Esophagus (tissue), 2 donors: ENCODE measurements at regions not wholly inside any gene's neighbourhood (a gene's known extent, or its start where the extent isn't known, plus 50 kb on each side); places are given as distances from the start of the nearest gene placed in this dataset.

ENCODE experiments used
- H3K27ac ChIP-seq, 2 donors: one replicate each; pipeline ENCODE4 v1.5.1; 2013; ENCODE audit warnings: low read depth in 2 of 2, mild to moderate bottlenecking in 2 of 2, inconsistent platforms in 1 of 2, low read length in 1 of 2, moderate library complexity in 1 of 2
- H3K27me3 ChIP-seq, 2 donors: one replicate each; pipeline ENCODE4 v1.6.1; 2013; ENCODE audit warnings: low read length in 2 of 2, control low read depth in 1 of 2, mild to moderate bottlenecking in 1 of 2; ENCODE audit not compliant: insufficient read depth in 2 of 2, control insufficient read depth in 1 of 2
- H3K36me3 ChIP-seq, 2 donors: one replicate each; pipeline ENCODE4 v1.6.1; 2013; ENCODE audit warnings: low read length in 1 of 2; ENCODE audit not compliant: control insufficient read depth in 2 of 2, insufficient read depth in 2 of 2
- H3K4me1 ChIP-seq, 2 donors: one replicate each; pipeline ENCODE4 v1.6.1; 2013; ENCODE audit warnings: low read length in 1 of 2; ENCODE audit not compliant: control insufficient read depth in 2 of 2, insufficient read depth in 2 of 2
- H3K4me3 ChIP-seq, 2 donors: one replicate each; pipeline ENCODE4 v1.5.1; 2013; ENCODE audit warnings: low read length in 2 of 2, mild to moderate bottlenecking in 2 of 2, low read depth in 1 of 2, moderate library complexity in 1 of 2
- H3K9me3 ChIP-seq, 2 donors: one replicate each; pipeline ENCODE4 v1.6.1; 2013; ENCODE audit warnings: mild to moderate bottlenecking in 2 of 2, low read depth in 1 of 2, low read length in 1 of 2, moderate library complexity in 1 of 2; ENCODE audit not compliant: control insufficient read depth in 2 of 2, insufficient read depth in 1 of 2
- WGBS, 2 donors: extraction: QIAGEN DNeasy Blood & Tissue Kit; methylation state at CpG; one replicate each; pipeline ENCODE4 v1.1.7; 2013; 5-methylcytosine and 5-hydroxymethylcytosine counted together
- donor health status: healthy with polysubstance abuse.
- donor health status: Bipolar disorder and iron deficiency.

GRCh38 chr6:9638861-9639260 lies 776.0 kb downstream of the TFAP2A start:
- Histone ChIP-seq H3K9me3 (no peaks in the 10 kb centered on the region), H3K27ac (no peak overlapping the region), H3K4me1 (no peaks in the 10 kb centered on the region), H3K36me3 (no peaks in the 10 kb centered on the region), H3K27me3 (no peaks in the 10 kb centered on the region), H3K4me3 (no peak overlapping the region)
- WGBS, 2 donors: 85 to 88% methylated on average over 3 of the region's 3 CpGs

GRCh38 chr6:9634776-9635175 lies 780.1 kb downstream of the TFAP2A start:
- H3K9me3 ChIP-seq: no peaks in the 10 kb centered on the region
- H3K4me3 ChIP-seq: no peak overlapping the region
- WGBS, 2 donors: 76 to 81% methylated on average over 2 of the region's 2 CpGs
- no peaks in the 10 kb centered on the region for H3K36me3 ChIP-seq
- H3K4me1 ChIP-seq: no peaks in the 10 kb centered on the region
- H3K27ac ChIP-seq: no peak overlapping the region
- H3K27me3 ChIP-seq: no peaks in the 10 kb centered on the region

- no peaks in the 10 kb centered on the region for H3K36me3 ChIP-seq
- no peaks in the 10 kb centered on the region for H3K27me3 ChIP-seq
- H3K27ac ChIP-seq: no peak overlapping the region
- no peak overlapping the region for H3K4me3 ChIP-seq
- no peaks in the 10 kb centered on the region for H3K9me3 ChIP-seq
- H3K4me1 ChIP-seq: no peaks in the 10 kb centered on the region
Observed at GRCh38 chr6:9632026-9632425, 782.8 kb downstream of the TFAP2A start.

GRCh38 chr6:9628819-9629218 lies 786.1 kb downstream of the TFAP2A start:
- Histone ChIP-seq H3K9me3 (no peaks in the 10 kb centered on the region), H3K4me1 (no peaks in the 10 kb centered on the region), H3K27me3 (no peaks in the 10 kb centered on the region), H3K4me3 (no peak overlapping the region), H3K27ac (no peak overlapping the region), H3K36me3 (no peaks in the 10 kb centered on the region)

- Histone ChIP-seq H3K27ac (no peak overlapping the region), H3K36me3 (no peaks in the 10 kb centered on the region), H3K4me1 (no peaks in the 10 kb centered on the region), H3K4me3 (no peak overlapping the region), H3K27me3 (no peaks in the 10 kb centered on the region), H3K9me3 (no peaks in the 10 kb centered on the region)
- WGBS, 2 donors: 66 to 79% methylated on average over 3 of the region's 3 CpGs
Observed at GRCh38 chr6:9627916-9628315, 787.0 kb downstream of the TFAP2A start.

GRCh38 chr6:9623985-9624384 lies 790.9 kb downstream of the TFAP2A start:
- no peaks in the 10 kb centered on the region for H3K36me3 ChIP-seq
- no peaks in the 10 kb centered on the region for H3K4me1 ChIP-seq
- no peak overlapping the region for H3K4me3 ChIP-seq
- WGBS, 2 donors: 77 to 79% methylated on average over 3 of the region's 3 CpGs
- H3K9me3 ChIP-seq: no peaks in the 10 kb centered on the region
- no peak overlapping the region for H3K27ac ChIP-seq
- no peaks in the 10 kb centered on the region for H3K27me3 ChIP-seq

- no peak overlapping the region for H3K4me3 ChIP-seq
- H3K4me1 ChIP-seq: no peaks in the 10 kb centered on the region
- H3K27me3 ChIP-seq: no peaks in the 10 kb centered on the region
- no peaks in the 10 kb centered on the region for H3K9me3 ChIP-seq
- no peaks in the 10 kb centered on the region for H3K36me3 ChIP-seq
- no peak overlapping the region for H3K27ac ChIP-seq
- 88 to 92% methylated on average over 8 of the region's 8 CpGs for WGBS, 2 donors
Observed at GRCh38 chr6:9623228-9623832, 791.5 kb downstream of the TFAP2A start.

GRCh38 chr6:9621276-9621675 lies 793.6 kb downstream of the TFAP2A start:
- H3K4me1 ChIP-seq: no peaks in the 10 kb centered on the region
- H3K4me3 ChIP-seq: no peak overlapping the region
- H3K27me3 ChIP-seq: no peaks in the 10 kb centered on the region
- H3K27ac ChIP-seq: no peak overlapping the region
- WGBS, 2 donors: 62 to 67% methylated on average over 3 of the region's 3 CpGs
- no peaks in the 10 kb centered on the region for H3K9me3 ChIP-seq
- H3K36me3 ChIP-seq: no peaks in the 10 kb centered on the region

GRCh38 chr6:9620687-9621086 lies 794.2 kb downstream of the TFAP2A start:
- Histone ChIP-seq H3K36me3 (no peaks in the 10 kb centered on the region), H3K4me1 (no peaks in the 10 kb centered on the region), H3K4me3 (no peak overlapping the region), H3K27ac (no peak overlapping the region), H3K27me3 (no peaks in the 10 kb centered on the region), H3K9me3 (no peaks in the 10 kb centered on the region)
- 67 to 76% methylated on average over 3 of the region's 3 CpGs for WGBS, 2 donors

GRCh38 chr6:9620263-9620662 lies 794.6 kb downstream of the TFAP2A start:
- H3K36me3 ChIP-seq: no peaks in the 10 kb centered on the region
- H3K4me1 ChIP-seq: no peaks in the 10 kb centered on the region
- no peaks in the 10 kb centered on the region for H3K27me3 ChIP-seq
- H3K4me3 ChIP-seq: no peak overlapping the region
- WGBS, 2 donors: 79 to 82% methylated on average over 2 of the region's 2 CpGs
- H3K27ac ChIP-seq: no peak overlapping the region
- no peaks in the 10 kb centered on the region for H3K9me3 ChIP-seq
